Loucy (cell line): ENCODE measurements at regions not wholly inside any gene's neighbourhood (a gene's known extent, or its start where the extent isn't known, plus 50 kb on each side); places are given as distances from the start of the nearest gene placed in this dataset.

Experiments used
- EZH2phosphoT487 ChIP-seq: fragments of 200-600 bp; IDR thresholded peaks from 2 replicates; pipeline ENCODE4 v1.6.1; 2018; ENCODE audit warnings: antibody characterized with exemption, mild to moderate bottlenecking, moderate library complexity, borderline replicate concordance
- TF ChIP-seq, protein P1 (sequence below): fragments of 200-600 bp; sonication (generic); conservative IDR thresholded peaks from 2 replicates; pipeline ENCODE4 v1.5.1; 2014; ENCODE audit warnings: mild to moderate bottlenecking, antibody characterized with exemption, low read length

DNA sequence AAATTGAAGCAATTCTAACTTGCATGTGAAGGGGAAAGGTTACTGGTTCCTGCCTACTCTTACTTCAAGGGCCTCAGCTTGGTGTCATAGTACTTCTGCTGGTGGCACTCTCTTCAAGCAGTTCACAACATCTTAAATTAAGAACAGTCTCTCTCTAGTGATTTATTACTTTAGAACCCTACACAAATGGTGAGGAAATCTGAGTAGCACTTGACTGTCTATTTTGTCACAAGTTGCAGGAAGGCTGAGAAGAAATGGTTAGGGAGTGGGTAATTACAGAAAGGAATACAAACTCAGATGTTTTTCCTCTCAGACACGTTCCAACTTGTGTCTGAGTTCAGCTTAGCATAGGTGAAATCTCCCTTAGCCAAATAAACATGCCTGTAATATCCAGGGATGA, 242.3 kb upstream of the GRIA3 start:
- TF ChIP-seq, protein P1, sequence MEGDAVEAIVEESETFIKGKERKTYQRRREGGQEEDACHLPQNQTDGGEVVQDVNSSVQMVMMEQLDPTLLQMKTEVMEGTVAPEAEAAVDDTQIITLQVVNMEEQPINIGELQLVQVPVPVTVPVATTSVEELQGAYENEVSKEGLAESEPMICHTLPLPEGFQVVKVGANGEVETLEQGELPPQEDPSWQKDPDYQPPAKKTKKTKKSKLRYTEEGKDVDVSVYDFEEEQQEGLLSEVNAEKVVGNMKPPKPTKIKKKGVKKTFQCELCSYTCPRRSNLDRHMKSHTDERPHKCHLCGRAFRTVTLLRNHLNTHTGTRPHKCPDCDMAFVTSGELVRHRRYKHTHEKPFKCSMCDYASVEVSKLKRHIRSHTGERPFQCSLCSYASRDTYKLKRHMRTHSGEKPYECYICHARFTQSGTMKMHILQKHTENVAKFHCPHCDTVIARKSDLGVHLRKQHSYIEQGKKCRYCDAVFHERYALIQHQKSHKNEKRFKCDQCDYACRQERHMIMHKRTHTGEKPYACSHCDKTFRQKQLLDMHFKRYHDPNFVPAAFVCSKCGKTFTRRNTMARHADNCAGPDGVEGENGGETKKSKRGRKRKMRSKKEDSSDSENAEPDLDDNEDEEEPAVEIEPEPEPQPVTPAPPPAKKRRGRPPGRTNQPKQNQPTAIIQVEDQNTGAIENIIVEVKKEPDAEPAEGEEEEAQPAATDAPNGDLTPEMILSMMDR = no peak
- TF ChIP-seq EZH2phosphoT487 = no peak
